WI38 (cell line): ENCODE measurements at regions not wholly inside any gene's neighbourhood (a gene's known extent, or its start where the extent isn't known, plus 50 kb on each side); places are given as distances from the start of the nearest gene placed in this dataset.

Experiments used
- H3K4me3 ChIP-seq: 2 replicates; pipeline ENCODE4 v1.5.1; 2011; ENCODE audit warnings: low read depth, mild to moderate bottlenecking, control low read depth, low read length
- TF ChIP-seq, protein P1 (sequence below): IDR thresholded peaks from 2 replicates; pipeline ENCODE4 v1.5.1; 2012; ENCODE audit warnings: low read depth, mild to moderate bottlenecking, control low read depth, low read length

DNA sequence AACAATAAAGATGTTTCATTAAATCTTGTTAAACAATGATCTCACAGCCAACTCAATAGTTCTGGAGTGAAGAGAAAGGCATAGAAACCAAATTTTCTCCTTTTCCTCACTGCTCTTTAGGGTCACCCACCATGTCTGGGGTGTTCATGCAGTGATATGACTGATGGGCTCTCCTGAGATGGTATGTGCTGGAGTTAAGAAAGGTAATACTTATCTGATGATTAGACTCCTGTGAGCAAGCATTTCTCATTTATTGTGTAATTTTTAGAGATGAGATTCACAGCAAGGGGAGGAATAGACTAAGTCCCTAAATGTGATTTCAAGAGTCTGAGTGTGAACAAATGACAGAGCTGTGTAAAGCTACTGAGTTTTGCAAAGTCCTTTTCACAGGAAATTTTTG is 1361.3 kb upstream of the CELF2 start:
- H3K4me3 ChIP-seq, result no peak overlapping the region
- TF ChIP-seq, protein P1, sequence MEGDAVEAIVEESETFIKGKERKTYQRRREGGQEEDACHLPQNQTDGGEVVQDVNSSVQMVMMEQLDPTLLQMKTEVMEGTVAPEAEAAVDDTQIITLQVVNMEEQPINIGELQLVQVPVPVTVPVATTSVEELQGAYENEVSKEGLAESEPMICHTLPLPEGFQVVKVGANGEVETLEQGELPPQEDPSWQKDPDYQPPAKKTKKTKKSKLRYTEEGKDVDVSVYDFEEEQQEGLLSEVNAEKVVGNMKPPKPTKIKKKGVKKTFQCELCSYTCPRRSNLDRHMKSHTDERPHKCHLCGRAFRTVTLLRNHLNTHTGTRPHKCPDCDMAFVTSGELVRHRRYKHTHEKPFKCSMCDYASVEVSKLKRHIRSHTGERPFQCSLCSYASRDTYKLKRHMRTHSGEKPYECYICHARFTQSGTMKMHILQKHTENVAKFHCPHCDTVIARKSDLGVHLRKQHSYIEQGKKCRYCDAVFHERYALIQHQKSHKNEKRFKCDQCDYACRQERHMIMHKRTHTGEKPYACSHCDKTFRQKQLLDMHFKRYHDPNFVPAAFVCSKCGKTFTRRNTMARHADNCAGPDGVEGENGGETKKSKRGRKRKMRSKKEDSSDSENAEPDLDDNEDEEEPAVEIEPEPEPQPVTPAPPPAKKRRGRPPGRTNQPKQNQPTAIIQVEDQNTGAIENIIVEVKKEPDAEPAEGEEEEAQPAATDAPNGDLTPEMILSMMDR, result no peak

DNA sequence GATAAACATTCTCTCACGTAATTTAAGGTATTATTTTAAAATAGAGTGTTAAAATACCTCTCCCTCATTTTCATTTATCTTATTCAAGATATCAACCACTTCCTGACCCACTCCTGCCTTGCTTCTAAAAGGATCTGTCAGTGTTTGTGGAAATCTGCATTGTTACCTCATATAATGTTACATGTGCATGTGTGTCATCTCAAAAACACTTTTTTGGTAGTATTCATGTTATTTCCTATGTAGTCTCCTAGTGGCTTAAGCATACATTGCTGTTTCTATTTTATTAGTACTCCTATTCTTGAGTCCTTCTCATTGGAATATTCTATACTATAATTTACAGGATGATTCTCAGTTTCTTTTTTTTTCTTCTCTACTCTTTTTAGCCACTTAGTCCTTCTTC is 1360.7 kb upstream of the CELF2 start:
- H3K4me3 ChIP-seq, result no peak overlapping the region
- TF ChIP-seq, protein P1, result no peak

DNA sequence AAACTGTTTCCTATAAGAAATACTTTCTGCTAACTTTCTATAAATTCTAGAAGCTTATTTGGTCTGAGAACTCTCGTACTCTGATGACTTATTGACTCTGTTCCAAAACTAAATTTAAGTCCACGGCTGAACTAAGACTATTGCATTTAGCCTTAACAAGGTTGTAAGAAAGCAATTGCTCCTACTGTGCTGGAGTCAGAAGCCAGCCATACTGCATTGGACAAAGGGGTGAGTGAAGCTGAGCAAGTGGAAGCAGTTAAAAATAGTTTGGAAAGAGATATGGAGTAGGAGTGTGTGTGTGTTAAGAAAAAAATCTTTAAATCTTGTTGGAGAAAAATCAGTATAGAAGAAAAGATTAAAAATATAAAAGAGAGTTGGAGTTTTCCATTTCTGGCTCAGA is 1360.1 kb upstream of the CELF2 start:
- TF ChIP-seq, protein P1, result no peak
- H3K4me3 ChIP-seq, result no peak overlapping the region

DNA sequence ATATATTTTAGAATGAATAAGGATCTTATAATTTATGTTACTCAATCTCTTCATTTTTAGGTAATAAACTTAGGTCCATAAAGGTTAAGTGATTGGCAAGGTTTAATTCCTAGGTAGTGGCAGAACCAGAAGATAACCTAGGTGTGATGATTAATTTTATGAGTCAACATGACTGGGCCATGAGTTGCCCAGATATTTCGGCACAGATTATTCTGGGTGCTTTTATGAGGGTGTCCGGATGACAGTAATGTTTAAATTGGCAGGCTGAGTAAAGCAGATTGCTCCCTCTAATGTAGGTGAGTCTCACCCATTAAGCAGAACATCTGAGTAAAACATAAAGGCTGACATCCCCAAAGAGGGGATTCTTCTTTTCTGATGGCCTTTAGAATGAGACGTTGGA is 1349.3 kb upstream of the CELF2 start:
- no peak overlapping the region for H3K4me3 ChIP-seq
- TF ChIP-seq, protein P1, result no peak

DNA sequence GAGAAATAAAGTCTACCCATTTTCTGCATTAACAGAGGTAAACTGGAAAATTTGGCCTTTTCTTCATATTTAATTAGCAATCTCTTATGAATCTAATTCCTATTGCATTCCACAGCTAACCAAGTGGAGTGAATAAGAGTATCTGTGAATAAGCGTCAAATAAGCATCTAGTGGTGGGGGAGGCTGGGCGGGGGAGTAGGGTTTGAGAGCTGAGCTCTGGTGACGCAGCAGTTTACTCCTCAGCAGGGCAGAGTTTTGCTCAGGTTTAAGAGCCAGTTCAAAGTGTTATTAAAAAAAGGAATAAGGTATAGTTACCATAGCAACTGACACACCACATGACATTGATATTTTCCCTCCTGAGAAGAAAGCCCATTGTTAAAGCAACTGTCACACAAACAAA is 1346.8 kb upstream of the CELF2 start:
- TF ChIP-seq, protein P1, result no peak
- H3K4me3 ChIP-seq, result no peak overlapping the region

DNA sequence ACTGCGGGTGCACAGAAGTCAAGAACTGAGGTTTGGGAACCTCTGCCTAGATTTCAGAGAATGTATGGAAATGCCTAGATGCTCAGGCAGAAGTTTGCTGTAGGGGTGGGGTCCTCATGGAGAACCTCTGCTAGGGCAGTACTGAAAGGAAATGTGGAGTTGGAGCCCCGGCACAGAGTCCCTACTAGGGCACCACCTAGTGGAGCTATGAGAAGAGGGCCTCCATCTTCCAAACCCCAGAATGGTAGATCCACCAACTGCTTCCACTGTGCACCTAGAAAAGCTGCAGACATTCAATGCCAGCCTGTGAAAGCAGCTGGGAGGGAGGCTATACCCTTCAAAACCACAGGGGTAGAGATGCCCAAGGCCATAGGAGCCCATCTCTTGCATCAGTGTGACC is 1336.0 kb upstream of the CELF2 start:
- H3K4me3 ChIP-seq, result no peak overlapping the region
- TF ChIP-seq, protein P1, result no peak

DNA sequence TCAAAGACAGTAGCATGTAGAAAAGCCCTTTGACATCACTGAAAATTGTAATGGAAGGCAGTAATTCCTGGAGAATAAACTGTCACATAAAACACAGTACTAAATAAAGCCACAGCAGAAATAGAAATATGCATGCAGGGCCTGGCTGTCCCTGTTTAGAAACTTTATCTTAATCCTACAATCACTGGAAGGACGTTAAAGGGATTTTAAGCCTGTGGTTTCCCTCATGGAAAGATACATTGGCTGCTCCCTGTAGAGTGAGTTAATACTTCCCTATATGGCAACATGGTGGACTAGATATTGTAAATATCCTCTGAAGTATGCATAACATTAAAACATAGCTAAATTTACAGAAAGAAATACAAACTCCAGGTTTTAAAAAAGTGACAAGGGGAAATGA is 1334.9 kb upstream of the CELF2 start:
- no peak overlapping the region for H3K4me3 ChIP-seq
- TF ChIP-seq, protein P1, result no peak
